ENCODE measurements at regions not wholly inside any gene's neighbourhood (a gene's known extent, or its start where the extent isn't known, plus 50 kb on each side); places are given as distances from the start of the nearest gene placed in this dataset.
"Not testable (repeated sequence)": the region's sequence is repeated elsewhere in the genome, so short reads cannot be mapped to it uniquely, and the experiment has no call there.

DNA sequence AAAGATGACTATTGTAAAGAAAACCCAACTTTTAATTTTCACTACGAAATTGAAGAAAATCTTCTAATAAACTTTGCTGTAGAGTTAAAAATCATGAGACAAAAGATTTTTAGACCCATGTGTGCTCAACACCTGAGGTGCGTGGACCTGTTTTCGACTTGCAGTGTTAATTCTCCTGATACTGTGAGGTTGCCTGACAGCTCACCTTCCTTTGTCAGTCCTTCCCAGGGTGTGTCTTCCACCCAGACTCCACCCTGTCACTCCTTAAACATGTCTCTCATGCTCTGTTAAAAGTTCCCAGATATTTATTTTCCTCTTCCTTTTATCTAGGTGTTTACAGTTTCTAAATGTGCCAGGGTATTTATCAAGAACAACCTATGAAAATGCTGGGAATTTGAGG, 151.3 kb upstream of the NT5E start:
- TF ChIP-seq, protein P1, sequence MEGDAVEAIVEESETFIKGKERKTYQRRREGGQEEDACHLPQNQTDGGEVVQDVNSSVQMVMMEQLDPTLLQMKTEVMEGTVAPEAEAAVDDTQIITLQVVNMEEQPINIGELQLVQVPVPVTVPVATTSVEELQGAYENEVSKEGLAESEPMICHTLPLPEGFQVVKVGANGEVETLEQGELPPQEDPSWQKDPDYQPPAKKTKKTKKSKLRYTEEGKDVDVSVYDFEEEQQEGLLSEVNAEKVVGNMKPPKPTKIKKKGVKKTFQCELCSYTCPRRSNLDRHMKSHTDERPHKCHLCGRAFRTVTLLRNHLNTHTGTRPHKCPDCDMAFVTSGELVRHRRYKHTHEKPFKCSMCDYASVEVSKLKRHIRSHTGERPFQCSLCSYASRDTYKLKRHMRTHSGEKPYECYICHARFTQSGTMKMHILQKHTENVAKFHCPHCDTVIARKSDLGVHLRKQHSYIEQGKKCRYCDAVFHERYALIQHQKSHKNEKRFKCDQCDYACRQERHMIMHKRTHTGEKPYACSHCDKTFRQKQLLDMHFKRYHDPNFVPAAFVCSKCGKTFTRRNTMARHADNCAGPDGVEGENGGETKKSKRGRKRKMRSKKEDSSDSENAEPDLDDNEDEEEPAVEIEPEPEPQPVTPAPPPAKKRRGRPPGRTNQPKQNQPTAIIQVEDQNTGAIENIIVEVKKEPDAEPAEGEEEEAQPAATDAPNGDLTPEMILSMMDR (conservative IDR thresholded peaks at IDR 0.05): no peak

DNA sequence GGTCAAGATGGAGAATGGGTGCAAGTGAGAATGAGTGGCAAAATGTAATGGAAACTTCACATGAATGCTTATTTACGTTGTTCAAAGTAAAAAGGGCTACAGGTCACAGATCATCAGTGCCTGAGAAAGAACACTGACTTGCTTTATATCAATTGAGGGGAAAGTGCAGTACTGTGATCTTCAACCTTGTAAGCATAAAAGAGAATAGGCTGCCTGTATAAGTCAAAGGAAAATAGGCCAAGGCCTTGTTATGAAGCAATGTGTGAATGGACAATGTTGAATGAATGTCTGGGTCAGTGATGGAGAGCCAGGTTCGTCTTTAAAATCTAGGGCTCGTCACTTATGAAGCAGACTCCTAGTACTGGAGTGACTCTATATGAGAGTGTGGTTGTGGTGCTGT, 158.6 kb upstream of the NT5E start:
- TF ChIP-seq, protein P1 (conservative IDR thresholded peaks at IDR 0.05): no peak
- H3K27ac ChIP-seq: no peak overlapping the region

More for the DNA sequence above, 151.3 kb upstream of the NT5E start:
- H3K27ac ChIP-seq: no peak overlapping the region

DNA sequence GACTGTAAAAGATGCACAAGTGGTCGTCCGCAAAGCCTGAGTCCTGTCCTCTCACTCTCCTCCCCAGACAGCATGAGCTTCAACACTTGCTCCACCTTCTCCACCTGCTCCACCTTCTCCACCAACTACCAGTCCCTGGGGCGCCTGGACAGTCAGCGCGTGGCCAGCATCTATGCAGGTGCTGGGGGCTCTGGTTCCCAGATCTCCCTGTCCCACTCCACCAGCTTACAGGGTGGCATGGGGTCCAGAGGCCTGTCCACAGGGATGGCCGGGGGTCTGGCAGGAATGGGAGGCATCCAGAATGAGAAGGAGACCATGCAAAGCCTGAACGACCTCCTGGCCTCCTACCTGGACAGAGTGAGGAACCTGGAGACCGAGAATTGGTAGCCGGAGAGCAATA, 162.2 kb upstream of the NT5E start:
- TF ChIP-seq, protein P1 (conservative IDR thresholded peaks at IDR 0.05): no peak
- no peak overlapping the region for H3K27ac ChIP-seq

DNA sequence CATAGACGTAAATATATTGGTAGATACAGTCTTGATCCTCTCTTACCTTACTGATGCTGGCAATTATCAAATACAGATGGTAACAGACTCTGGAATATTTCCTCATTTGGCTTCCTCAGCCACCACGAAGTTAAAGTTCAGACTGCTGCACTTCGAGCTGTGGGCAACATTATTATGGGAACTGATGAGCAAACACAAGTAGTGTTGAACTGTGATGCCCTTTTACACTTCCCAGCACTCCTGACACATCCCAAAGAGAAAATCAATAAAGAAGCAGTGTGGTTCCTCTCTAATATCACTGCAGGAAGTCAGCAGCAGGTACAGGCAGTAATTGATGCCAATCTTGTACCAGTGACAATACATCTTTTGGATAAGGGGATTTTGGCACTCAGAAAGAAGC, 162.7 kb upstream of the NT5E start:
- TF ChIP-seq, protein P1 (conservative IDR thresholded peaks at IDR 0.05): no peak
- H3K27ac ChIP-seq: no peak overlapping the region

GRCh38 chr6:85286507-85286906, 163.4 kb upstream of the NT5E start:
- not testable (repeated sequence) for H3K27ac ChIP-seq

- TF ChIP-seq, protein P1 (conservative IDR thresholded peaks at IDR 0.05): no peak
These were observed 163.9 kb upstream of the NT5E start for GRCh38 chr6:85285934-85286333.

DNA sequence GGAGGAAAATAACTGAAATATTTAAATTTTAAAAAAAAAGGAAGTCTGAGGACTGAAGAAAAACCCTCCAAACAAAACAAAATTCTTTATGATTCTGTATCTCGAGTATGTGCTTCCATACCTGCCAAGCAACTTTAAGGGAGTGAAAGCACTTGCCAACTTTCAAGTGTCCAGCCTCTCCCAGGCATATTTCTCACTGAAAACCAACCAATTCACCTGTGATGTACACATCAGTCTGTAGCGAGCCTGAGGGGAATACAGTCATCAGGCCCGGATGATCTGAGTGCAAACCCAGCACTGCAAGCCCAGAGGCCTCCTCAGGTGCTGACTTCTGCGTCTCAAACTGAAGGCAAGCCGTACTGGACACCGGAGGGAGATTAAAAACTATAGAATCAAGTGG, 164.8 kb upstream of the NT5E start:
- TF ChIP-seq, protein P1 (conservative IDR thresholded peaks at IDR 0.05): no peak
- H3K27ac ChIP-seq: no peak overlapping the region

More at GRCh38 chr6:85285934-85286333, 163.9 kb upstream of the NT5E start:
- H3K27ac ChIP-seq: no peak overlapping the region

- no peak overlapping the region for H3K27ac ChIP-seq
- TF ChIP-seq, protein P1 (conservative IDR thresholded peaks at IDR 0.05): no peak
These were observed 166.4 kb upstream of the NT5E start for GRCh38 chr6:85283436-85283835.
